Kidney (tissue), 13 donors: ENCODE measurements at regions not wholly inside any gene's neighbourhood (a gene's known extent, or its start where the extent isn't known, plus 50 kb on each side); places are given as distances from the start of the nearest gene placed in this dataset.

Experiments
- DNase-seq, 5 donors: peaks; one replicate each; pipeline ENCODE4 v3.0.0-alpha.2; 2013 to 2020
- FAIRE-seq: peaks from 2 replicates; lab custom pipeline; 2012; peaks lifted over from hg19 to GRCh38; lab: Jason Lieb, UNC
- H3K27ac ChIP-seq, 2 donors: one replicate each; pipeline ENCODE4 v1.7.0; 2013; ENCODE audit warnings: low read depth in 2 of 2, low read length in 2 of 2, inconsistent platforms in 1 of 2
- H3K27me3 ChIP-seq: one replicate; pipeline ENCODE4 v1.7.1; 2013; ENCODE audit warnings: low read length, inconsistent platforms; ENCODE audit not compliant: control insufficient read depth, insufficient read depth
- H3K36me3 ChIP-seq, 3 donors: one replicate each; pipeline versions ENCODE4 v1.7.0 to v1.7.1; 2013; ENCODE audit warnings: low read length in 3 of 3, control low read depth in 1 of 3, inconsistent platforms in 1 of 3; ENCODE audit not compliant: insufficient read depth in 3 of 3, control insufficient read depth in 2 of 3
- H3K4me1 ChIP-seq, 3 donors: one replicate each; pipeline versions ENCODE4 v1.7.0 to v1.7.1; 2013; ENCODE audit warnings: low read length in 3 of 3, inconsistent platforms in 1 of 3, low read depth in 1 of 3; ENCODE audit not compliant: control insufficient read depth in 2 of 3, insufficient read depth in 2 of 3
- H3K4me3 ChIP-seq, 3 donors: one replicate each; pipeline versions ENCODE4 v1.7.0 to v1.8.1; 2013; ENCODE audit warnings: low read length in 3 of 3, control low read depth in 1 of 3, inconsistent platforms in 1 of 3
- H3K9ac ChIP-seq, 3 donors: one replicate each; pipeline versions ENCODE4 v1.7.0 to v1.7.1; 2013; ENCODE audit warnings: low read length in 3 of 3, control low read depth in 1 of 3, inconsistent platforms in 1 of 3
- H3K9me3 ChIP-seq, 3 donors: one replicate each; pipeline versions ENCODE4 v1.7.0 to v1.7.1; 2013; ENCODE audit warnings: low read length in 3 of 3, control low read depth in 1 of 3, inconsistent platforms in 1 of 3; ENCODE audit not compliant: control insufficient read depth in 2 of 3, insufficient read depth in 1 of 3
- CTCF ChIP-seq: IDR thresholded peaks from 3 replicates; pipeline ENCODE4 v1.5.1; 2012; ENCODE audit warnings: mild to moderate bottlenecking, moderate library complexity, borderline replicate concordance; ENCODE audit not compliant: insufficient read depth; ENCODE audit errors: extremely low read depth
- intact Hi-C: fragments of 100-400 bp; cut with DNase I; formaldehyde crosslinking; loops from one replicate; pipeline ENCODE4 v1.11.1; 2022
- donor health status: control.
- donor health status: control.
- donor health status: control.
- donor health status: control.
- donor health status: control.
- donor health status: DM: yes; HTN: yes; CAD: no.
- donor health status: Normal renal cell carcinoma (clear cell type).

DNA sequence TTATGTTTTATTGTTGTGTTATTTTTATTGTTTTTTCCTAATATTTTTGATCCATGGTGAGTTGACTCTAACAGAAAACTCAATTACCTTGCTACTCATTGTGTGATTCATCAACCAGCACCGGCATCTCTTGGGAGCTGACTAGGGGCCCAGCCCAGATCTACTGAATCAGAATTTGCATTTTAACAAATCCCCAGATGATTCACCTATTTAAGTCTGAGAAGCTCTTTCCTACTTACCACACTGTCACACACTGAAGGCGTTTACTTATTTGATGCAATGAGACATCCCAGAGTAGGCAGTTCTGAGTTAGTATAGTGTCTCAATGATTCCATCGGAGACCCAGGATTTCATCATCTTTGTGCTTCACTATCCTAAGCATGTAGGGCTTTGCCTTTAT, 416.6 kb downstream of the RWDD3 start:
- no peaks in the 10 kb centered on the region for H3K9me3 ChIP-seq
- no peak for TF ChIP-seq CTCF
- H3K36me3 ChIP-seq, result no peaks in the 10 kb centered on the region
- DNase-seq, result no peak
- H3K4me3 ChIP-seq, result no peak overlapping the region
- no peak overlapping the region for H3K27ac ChIP-seq
- no peak for FAIRE-seq
- H3K27me3 ChIP-seq, result no peaks in the 10 kb centered on the region
- H3K9ac ChIP-seq, result no peak overlapping the region
- H3K4me1 ChIP-seq, result no peaks in the 10 kb centered on the region
- intact Hi-C loops, result no loop called here

DNA sequence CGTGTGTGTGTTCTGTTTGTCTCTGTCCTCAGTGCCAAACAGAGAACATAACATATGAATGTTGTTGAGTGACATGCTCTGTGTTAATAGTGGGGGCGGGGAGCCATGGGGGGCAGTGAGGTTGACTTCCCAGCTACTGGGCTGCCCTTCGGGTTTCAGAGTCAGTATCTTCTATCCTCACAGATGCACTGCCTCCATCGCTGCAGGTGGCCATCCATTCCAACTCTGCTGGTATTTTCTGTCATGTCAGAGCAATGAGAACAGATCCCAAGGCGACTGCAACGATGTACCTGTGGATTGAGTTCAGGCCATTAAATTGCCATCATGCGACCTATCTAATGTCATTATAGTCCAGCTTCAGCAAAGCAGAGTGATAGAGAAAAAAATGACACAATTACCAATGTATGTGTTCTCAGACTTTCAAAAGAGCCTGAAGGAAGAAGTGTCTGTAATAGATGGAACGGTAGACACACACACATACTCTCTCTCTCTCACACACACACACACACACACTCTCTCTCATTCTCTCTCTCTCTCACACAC, 418.5 kb downstream of the RWDD3 start:
- H3K27me3 ChIP-seq, result no peaks in the 10 kb centered on the region
- H3K4me1 ChIP-seq, result no peaks in the 10 kb centered on the region
- DNase-seq (peak in 1 of 5 donors; percentile 37), FAIRE-seq (no peak)
- no peaks in the 10 kb centered on the region for H3K36me3 ChIP-seq
- no peak for TF ChIP-seq CTCF
- intact Hi-C loops, result no loop called here
- H3K9me3 ChIP-seq, result no peaks in the 10 kb centered on the region
- no peak overlapping the region for H3K9ac ChIP-seq
- no peak overlapping the region for H3K4me3 ChIP-seq
- no peak overlapping the region for H3K27ac ChIP-seq

DNA sequence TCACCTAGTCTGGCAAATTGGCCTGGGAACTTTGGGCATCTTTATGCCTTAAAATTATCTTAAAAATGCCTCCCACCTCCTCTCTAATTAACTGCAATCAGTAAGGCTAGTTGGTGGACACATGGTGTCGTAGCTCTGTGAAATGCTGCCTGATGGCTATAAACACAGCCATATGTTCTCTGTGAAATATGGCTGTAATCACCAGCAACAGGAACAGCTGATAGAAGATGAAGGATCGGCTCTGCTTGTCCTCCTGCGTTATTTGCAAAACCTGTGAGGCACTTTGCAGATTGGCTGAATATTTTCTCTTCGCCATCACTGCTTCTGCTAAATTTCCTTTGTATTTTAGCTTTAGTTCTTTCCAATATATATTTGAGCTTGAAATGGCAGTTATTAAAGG, 419.6 kb downstream of the RWDD3 start:
- Histone ChIP-seq H3K4me3 (no peak overlapping the region), H3K27me3 (no peaks in the 10 kb centered on the region), H3K9me3 (no peaks in the 10 kb centered on the region), H3K27ac (no peak overlapping the region), H3K9ac (no peak overlapping the region), H3K4me1 (no peaks in the 10 kb centered on the region), H3K36me3 (no peaks in the 10 kb centered on the region)
- intact Hi-C loops, result no loop called here
- TF ChIP-seq CTCF, result no peak
- DNase-seq (peak in 1 of 5 donors; percentile 6), FAIRE-seq (no peak)

DNA sequence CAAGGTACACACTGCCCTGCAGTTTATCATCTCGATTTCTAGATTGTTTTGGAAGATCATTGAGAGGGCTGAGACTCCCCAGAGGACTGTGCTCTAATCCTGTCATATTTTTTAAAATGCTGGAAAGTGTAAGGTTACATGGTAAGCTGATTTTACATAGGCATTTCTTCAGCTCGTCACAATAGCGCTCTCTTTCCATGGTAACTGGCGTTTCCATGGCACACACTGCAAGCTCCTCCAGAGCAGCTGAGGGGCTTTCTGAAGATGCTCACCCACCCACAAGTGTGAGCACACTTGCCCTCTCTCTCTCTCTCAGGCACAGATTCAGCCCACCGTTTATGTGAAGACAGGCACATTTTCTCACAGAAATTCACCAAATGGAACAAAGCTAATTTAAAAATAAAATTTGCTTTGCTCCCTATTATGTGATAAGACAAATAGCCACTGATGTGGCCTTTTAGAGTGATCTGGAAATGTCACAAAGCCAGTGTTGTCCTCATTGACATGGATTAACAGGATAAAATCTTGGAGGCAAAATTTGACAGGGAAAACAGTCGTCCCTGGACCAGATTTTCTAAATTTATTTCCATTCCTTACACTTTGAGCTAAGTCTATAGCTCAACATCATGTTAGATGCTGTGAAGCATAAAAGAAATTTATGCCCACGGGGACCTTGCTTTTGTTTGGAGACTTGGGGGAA, 421.5 kb downstream of the RWDD3 start:
- H3K27ac ChIP-seq, result no peak overlapping the region
- no peak for TF ChIP-seq CTCF
- H3K36me3 ChIP-seq, result no peaks in the 10 kb centered on the region
- H3K4me1 ChIP-seq, result no peaks in the 10 kb centered on the region
- FAIRE-seq, result no peak
- intact Hi-C loops, result no loop called here
- no peaks in the 10 kb centered on the region for H3K9me3 ChIP-seq
- no peak for DNase-seq
- no peak overlapping the region for H3K4me3 ChIP-seq
- H3K9ac ChIP-seq, result no peak overlapping the region
- H3K27me3 ChIP-seq, result no peaks in the 10 kb centered on the region
